ENCODE measurements at regions not wholly inside any gene's neighbourhood (a gene's known extent, or its start where the extent isn't known, plus 50 kb on each side); places are given as distances from the start of the nearest gene placed in this dataset.

DNA sequence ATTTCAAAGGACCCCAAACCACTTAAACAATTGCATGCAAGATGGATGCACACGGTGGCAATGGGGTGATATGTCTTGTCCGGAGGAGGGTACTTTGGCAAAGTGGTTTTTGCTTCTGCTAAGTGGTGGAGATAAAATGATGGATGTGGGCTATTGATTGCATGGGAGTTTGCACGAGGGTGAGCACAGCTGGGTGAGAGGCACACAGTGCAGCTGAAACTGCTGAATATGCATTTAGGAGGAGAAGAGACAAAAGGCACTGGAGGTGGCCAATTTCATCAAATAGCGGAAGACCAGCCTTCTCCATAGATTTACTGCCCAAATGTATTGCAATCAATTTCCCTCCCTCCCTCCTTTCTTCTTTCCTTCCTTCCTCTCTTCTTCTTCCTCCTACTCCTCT, 414.4 kb upstream of the EEF2KMT start:
- Histone ChIP-seq H3K4ac (ENCODE audit: low read depth, low read length) (no peak overlapping the region), H3K4me1 (ENCODE audit: control insufficient read depth, insufficient read depth, low read length) (no peaks in the 10 kb centered on the region), H3K9me3 (ENCODE audit: control insufficient read depth, insufficient read depth, low read length) (peaks cover 35% of the 10 kb centered on the region), H4K20me1 (ENCODE audit: insufficient read depth, low read length) (no peaks in the 10 kb centered on the region), H3K4me2 (ENCODE audit: low read depth, low read length) (no peak overlapping the region), H2BK20ac (ENCODE audit: low read depth, low read length) (no peak overlapping the region), H2BK15ac (ENCODE audit: low read depth, low read length) (no peak overlapping the region), H4K91ac (ENCODE audit: insufficient read depth, low read depth, low read length) (no peak overlapping the region), H3K36me3 (ENCODE audit: control insufficient read depth, insufficient read depth, low read length) (no peaks in the 10 kb centered on the region), H4K8ac (ENCODE audit: low read depth in 2 of 2, low read length in 2 of 2) (no peak overlapping the region), H2AFZ (replicated peaks; ENCODE audit: low read length, poor library complexity) (no peak overlapping the region), H3K14ac (replicated peaks; ENCODE audit: low read depth, low read length) (no peak overlapping the region), H3K4me3 (ENCODE audit: insufficient read depth, low read depth, low read length) (no peak overlapping the region), H3K27ac (ENCODE audit: insufficient read depth, low read length) (no peak overlapping the region), H3K56ac (ENCODE audit: extremely low read depth, insufficient read depth, low read length) (no peak overlapping the region), H3K18ac (ENCODE audit: low read depth, low read length) (no peak overlapping the region), H3K79me1 (ENCODE audit: low read depth in 1 of 2, low read length in 2 of 2) (no peaks in the 10 kb centered on the region), H3K9me1 (ENCODE audit: insufficient read depth, low read length) (no peaks in the 10 kb centered on the region), H2BK5ac (ENCODE audit: low read depth, low read length, poor library complexity, severe bottlenecking) (no peak overlapping the region), H2AK5ac (ENCODE audit: low read depth, low read length) (no peak overlapping the region), H2BK120ac (ENCODE audit: low read depth, low read length) (no peak overlapping the region), H2AK9ac (replicated peaks; ENCODE audit: low read depth, low read length, poor library complexity) (no peak overlapping the region), H3K27me3 (ENCODE audit: control insufficient read depth, insufficient read depth, low read length) (no peaks in the 10 kb centered on the region), H3K9ac (ENCODE audit: low read depth, low read length) (no peak overlapping the region), H4K5ac (ENCODE audit: low read depth, low read length) (no peak overlapping the region), H3K23ac (ENCODE audit: low read depth, low read length) (no peak overlapping the region)
- ATAC-seq (ENCODE audit: low read depth) (no peak), DNase-seq (no peak)
- ChIA-PET CTCF (no interaction called here), POLR2A (ENCODE audit: unreplicated experiment) (no interaction called here)
- WGBS, 2 experiments (ENCODE audit: extremely low coverage in 2 of 2, insufficient read length in 1 of 2), result no CpG with 5 or more reads among the region's 4 CpGs
- BruUV-seq (replicated peaks), result no TSS peak
- in situ Hi-C loops (cut with MboI; ENCODE audit: low sequenced_read_pairs), result no loop called here
- TF ChIP-seq CHD1 (IDR thresholded peaks at IDR 0.05; ENCODE audit: low read depth, low read length) (no peak), MXI1 (IDR thresholded peaks at IDR 0.05; ENCODE audit: borderline replicate concordance, low read depth, low read length) (no peak), POLR2A (IDR thresholded peaks at IDR 0.05; ENCODE audit: low read depth, low read length) (no peak), MAFK (IDR thresholded peaks at IDR 0.05; ENCODE audit: low read depth, low read length) (no peak), RCOR1 (IDR thresholded peaks at IDR 0.05; ENCODE audit: insufficient replicate concordance, low read length) (no peak), RAD21 (IDR thresholded peaks at IDR 0.05; ENCODE audit: low read length) (no peak), CTCF (conservative IDR thresholded peaks at IDR 0.05; ENCODE audit: low read depth, low read length) (no peak), NFE2L2 (IDR thresholded peaks at IDR 0.05; ENCODE audit: low read depth, low read length) (no peak), RFX5 (IDR thresholded peaks at IDR 0.05; ENCODE audit: low read depth, low read length) (no peak), ELK1 (IDR thresholded peaks at IDR 0.05; ENCODE audit: borderline replicate concordance, low read depth, low read length) (no peak), FOS (IDR thresholded peaks at IDR 0.05; ENCODE audit: low read depth, low read length) (no peak)
- TF ChIP-seq, protein P1, sequence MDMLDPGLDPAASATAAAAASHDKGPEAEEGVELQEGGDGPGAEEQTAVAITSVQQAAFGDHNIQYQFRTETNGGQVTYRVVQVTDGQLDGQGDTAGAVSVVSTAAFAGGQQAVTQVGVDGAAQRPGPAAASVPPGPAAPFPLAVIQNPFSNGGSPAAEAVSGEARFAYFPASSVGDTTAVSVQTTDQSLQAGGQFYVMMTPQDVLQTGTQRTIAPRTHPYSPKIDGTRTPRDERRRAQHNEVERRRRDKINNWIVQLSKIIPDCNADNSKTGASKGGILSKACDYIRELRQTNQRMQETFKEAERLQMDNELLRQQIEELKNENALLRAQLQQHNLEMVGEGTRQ (IDR thresholded peaks at IDR 0.05; ENCODE audit: low read depth, low read length), result no peak
- dilution Hi-C loops (cut with HindIII; ENCODE audit: low sequenced_read_pairs, unreplicated experiment), result no loop called here
- intact Hi-C loops (cut with micrococcal nuclease), result no loop called here
